Fibroblast of lung (primary cell): ENCODE measurements at regions not wholly inside any gene's neighbourhood (a gene's known extent, or its start where the extent isn't known, plus 50 kb on each side); places are given as distances from the start of the nearest gene placed in this dataset.
A peak's percentile ranks its signal among the peaks of the same experiment; 100 is the strongest.

ENCODE experiments used
- DNase-seq, 2 donors: peaks; one replicate each; pipeline versions ENCODE4 v3.0.0 to v3.0.0-alpha.2; 2010; ENCODE audit warnings: low read depth in 2 of 2
- H2AFZ ChIP-seq: 2 replicates; pipeline ENCODE4 v1.5.1; 2012; ENCODE audit warnings: low read length, control low read depth, inconsistent platforms
- H3K27ac ChIP-seq: 2 replicates; pipeline ENCODE4 v1.5.1; 2011; ENCODE audit warnings: low read length, control low read depth; ENCODE audit not compliant: insufficient read depth
- H3K27me3 ChIP-seq: 2 replicates; pipeline ENCODE4 v1.5.1; 2011; ENCODE audit warnings: mild to moderate bottlenecking, low read length; ENCODE audit not compliant: control insufficient read depth, insufficient read depth
- H3K36me3 ChIP-seq: 2 replicates; pipeline ENCODE4 v1.5.1; 2011; ENCODE audit warnings: low read length; ENCODE audit not compliant: control insufficient read depth, insufficient read depth
- H3K4me1 ChIP-seq: 2 replicates; pipeline ENCODE4 v1.5.1; 2011; ENCODE audit warnings: low read length; ENCODE audit not compliant: control insufficient read depth, insufficient read depth; ENCODE audit errors: extremely low read depth
- H3K4me2 ChIP-seq: 2 replicates; pipeline ENCODE4 v1.5.1; 2011; ENCODE audit warnings: low read length, control low read depth; ENCODE audit not compliant: insufficient read depth; ENCODE audit errors: extremely low read depth
- H3K4me3 ChIP-seq, 4 experiments: fragments of 200-600 bp in 1 of 4; sonication (generic) in 1 of 4; replicated peaks in 1 of 4; 2 replicates each; pipeline ENCODE4 v1.5.1; 2011 to 2016; ENCODE audit warnings: low read length in 4 of 4, low read depth in 3 of 4, mild to moderate bottlenecking in 3 of 4, control low read depth in 2 of 4, inconsistent platforms in 1 of 4, mixed read lengths in 1 of 4; ENCODE audit not compliant: insufficient read depth in 1 of 4; ENCODE audit errors: control extremely low read depth in 1 of 4
- H3K79me2 ChIP-seq: 2 replicates; pipeline ENCODE4 v1.5.1; 2012; ENCODE audit warnings: mild to moderate bottlenecking, low read length, inconsistent platforms; ENCODE audit not compliant: control insufficient read depth, insufficient read depth
- H3K9ac ChIP-seq: 2 replicates; pipeline ENCODE4 v1.5.1; 2011; ENCODE audit warnings: mild to moderate bottlenecking, low read length, control low read depth; ENCODE audit not compliant: insufficient read depth
- H3K9me3 ChIP-seq: 2 replicates; pipeline ENCODE4 v1.5.1; 2012; ENCODE audit warnings: low read depth, low read length; ENCODE audit not compliant: control insufficient read depth, insufficient read depth
- H4K20me1 ChIP-seq: 2 replicates; pipeline ENCODE4 v1.5.1; 2011; ENCODE audit warnings: low read length; ENCODE audit not compliant: control insufficient read depth, insufficient read depth; ENCODE audit errors: extremely low read depth
- CTCF ChIP-seq, 2 donors: IDR thresholded peaks in 1 of 2; conservative IDR thresholded peaks in 1 of 2; 1 replicate in 1 of 2; 2 replicates in 1 of 2; pipeline ENCODE4 v1.5.1; 2011 to 2012; ENCODE audit warnings: low read length in 2 of 2, control low read depth in 1 of 2, inconsistent platforms in 1 of 2, low read depth in 1 of 2, mild to moderate bottlenecking in 1 of 2
- EZH2 ChIP-seq: IDR thresholded peaks from 2 replicates; pipeline ENCODE4 v1.5.1; 2012; ENCODE audit warnings: low read length, control low read depth, mild to moderate bottlenecking; ENCODE audit errors: missing control alignments

- no peak overlapping the region for H3K9ac ChIP-seq
- H3K27me3 ChIP-seq, result no peaks in the 10 kb centered on the region
- no peak overlapping the region for H3K4me2 ChIP-seq
- no peaks in the 10 kb centered on the region for H3K79me2 ChIP-seq
- no peaks in the 10 kb centered on the region for H4K20me1 ChIP-seq
- H3K9me3 ChIP-seq, result no peaks in the 10 kb centered on the region
- H3K4me1 ChIP-seq, result peaks cover 8% of the 10 kb centered on the region
- H3K27ac ChIP-seq, result no peak overlapping the region
- H3K4me3 ChIP-seq, result no peak overlapping the region
- H3K36me3 ChIP-seq, result no peaks in the 10 kb centered on the region
- H2AFZ ChIP-seq, result no peak overlapping the region
- DNase-seq, result no peak
- TF ChIP-seq CTCF (conservative IDR thresholded peaks at IDR 0.05 in 1 of 2, IDR thresholded peaks at IDR 0.05 in 1 of 2; ENCODE audit: low read depth in 1 of 2, low read length in 2 of 2) (no peak), EZH2 (no peak)
Observed at GRCh38 chr18:57923611-57924010, 120.4 kb upstream of the NEDD4L start.

GRCh38 chr18:57922885-57923284 lies 119.8 kb upstream of the ATP8B1 start:
- no peaks in the 10 kb centered on the region for H3K36me3 ChIP-seq
- H3K4me3 ChIP-seq, result no peak overlapping the region
- DNase-seq, result no peak
- no peak overlapping the region for H3K9ac ChIP-seq
- H3K79me2 ChIP-seq, result no peaks in the 10 kb centered on the region
- H3K27ac ChIP-seq, result no peak overlapping the region
- no peak overlapping the region for H2AFZ ChIP-seq
- peaks cover 8% of the 10 kb centered on the region for H3K4me1 ChIP-seq
- no peak overlapping the region for H3K4me2 ChIP-seq
- H3K9me3 ChIP-seq, result no peaks in the 10 kb centered on the region
- H3K27me3 ChIP-seq, result no peaks in the 10 kb centered on the region
- no peak for TF ChIP-seq CTCF (conservative IDR thresholded peaks at IDR 0.05 in 1 of 2, IDR thresholded peaks at IDR 0.05 in 1 of 2; ENCODE audit: low read depth in 1 of 2, low read length in 2 of 2)
- no peak for TF ChIP-seq EZH2
- no peaks in the 10 kb centered on the region for H4K20me1 ChIP-seq

GRCh38 chr18:57921708-57922107 lies 118.6 kb upstream of the ATP8B1 start:
- no peaks in the 10 kb centered on the region for H4K20me1 ChIP-seq
- peak; percentile 34 to 45 for DNase-seq
- no peaks in the 10 kb centered on the region for H3K27me3 ChIP-seq
- H3K27ac ChIP-seq, result no peak overlapping the region
- H3K9me3 ChIP-seq, result no peaks in the 10 kb centered on the region
- no peak overlapping the region for H2AFZ ChIP-seq
- no peak for TF ChIP-seq EZH2
- TF ChIP-seq CTCF (conservative IDR thresholded peaks at IDR 0.05 in 1 of 2, IDR thresholded peaks at IDR 0.05 in 1 of 2; ENCODE audit: low read depth in 1 of 2, low read length in 2 of 2), result no peak
- H3K4me1 ChIP-seq, result peaks cover 8% of the 10 kb centered on the region
- H3K79me2 ChIP-seq, result no peaks in the 10 kb centered on the region
- no peak overlapping the region for H3K4me2 ChIP-seq
- H3K36me3 ChIP-seq, result no peaks in the 10 kb centered on the region
- H3K9ac ChIP-seq, result no peak overlapping the region
- H3K4me3 ChIP-seq, result no peak overlapping the region
